RPMI7951 (cell line): ENCODE measurements at regions not wholly inside any gene's neighbourhood (a gene's known extent, or its start where the extent isn't known, plus 50 kb on each side); places are given as distances from the start of the nearest gene placed in this dataset.
A peak's percentile ranks its signal among the peaks of the same experiment; 100 is the strongest.
"Not testable (repeated sequence)": the region's sequence is repeated elsewhere in the genome, so short reads cannot be mapped to it uniquely, and the experiment has no call there.

Experiments used
- DNase-seq: peaks from one replicate; pipeline ENCODE4 v3.0.0-alpha.2; 2012; ENCODE audit warnings: low read depth

- not testable (repeated sequence) for DNase-seq
Measured at GRCh38 chr9:129545876-129546275, 75.0 kb downstream of the C9orf50 start.

GRCh38 chr9:129544761-129545160 lies 76.1 kb downstream of the C9orf50 start:
- peak; percentile 15 for DNase-seq

- no peak for DNase-seq
Measured at GRCh38 chr9:129542741-129543140, 78.2 kb downstream of the C9orf50 start.

- DNase-seq: no peak
Measured at GRCh38 chr9:129541270-129541669, 79.6 kb downstream of the C9orf50 start.

- no peak for DNase-seq
Measured at GRCh38 chr9:129539446-129539845, 81.5 kb downstream of the C9orf50 start.

- not testable (repeated sequence) for DNase-seq
Measured at GRCh38 chr9:129531860-129532402, 89.0 kb downstream of the C9orf50 start.

- DNase-seq: not testable (repeated sequence)
Measured at GRCh38 chr9:129527955-129528354, 92.9 kb downstream of the C9orf50 start.

- DNase-seq: no peak
Measured at GRCh38 chr9:129525656-129526196, 95.2 kb downstream of the C9orf50 start.

GRCh38 chr9:129524582-129525270 lies 96.2 kb downstream of the C9orf50 start:
- DNase-seq: no peak

- DNase-seq: no peak
Measured at GRCh38 chr9:129523943-129524581, 96.8 kb downstream of the C9orf50 start.

- DNase-seq: no peak
Measured at GRCh38 chr9:129522351-129522750, 98.5 kb downstream of the C9orf50 start.

- DNase-seq: no peak
Measured at GRCh38 chr9:129520082-129520481, 100.8 kb downstream of the C9orf50 start.

GRCh38 chr9:129518074-129518473 lies 102.8 kb downstream of the C9orf50 start:
- no peak for DNase-seq

GRCh38 chr9:129517006-129517405 lies 103.9 kb downstream of the C9orf50 start:
- no peak for DNase-seq

GRCh38 chr9:129514891-129515290 lies 106.0 kb downstream of the C9orf50 start:
- no peak for DNase-seq

- DNase-seq: no peak
Measured at GRCh38 chr9:129514497-129514867, 106.4 kb downstream of the C9orf50 start.

GRCh38 chr9:129513856-129514496 lies 106.9 kb downstream of the C9orf50 start:
- no peak for DNase-seq

GRCh38 chr9:129513282-129513681 lies 107.6 kb downstream of the C9orf50 start:
- no peak for DNase-seq

- DNase-seq: peak; percentile 80
Measured at GRCh38 chr9:129511285-129511900, 109.5 kb downstream of the C9orf50 start.

GRCh38 chr9:129509533-129509928 lies 111.4 kb downstream of the C9orf50 start:
- peak; percentile 90 for DNase-seq

- no peak for DNase-seq
Measured at GRCh38 chr9:129507805-129508204, 113.1 kb downstream of the C9orf50 start.

GRCh38 chr9:129506892-129507291 lies 114.0 kb downstream of the C9orf50 start:
- DNase-seq: peak; percentile 77
